HepG2 (cell line): ENCODE measurements at regions not wholly inside any gene's neighbourhood (a gene's known extent, or its start where the extent isn't known, plus 50 kb on each side); places are given as distances from the start of the nearest gene placed in this dataset.

Experiments used
- ATAC-seq: fragments of 200-7000 bp; cut with Tn5 transposase; 3 replicates; pipeline ENCODE4 v1.9.1; 2020; ENCODE audit warnings: mild to moderate bottlenecking, moderate library complexity
- BruUV-seq: library from RNA; stranded (reverse); fragments of 400-500 nt; replicated peaks from 2 replicates; lab custom pipeline; 2021; lab: Mats Ljungman, UMichigan
- CTCF ChIA-PET: fragments of 300-600 bp; formaldehyde crosslinking; extraction: SDS; loops from one replicate; lab custom pipeline; 2021; ENCODE audit warnings: low total read pairs, inconsistent platforms, low intra/inter-chr PET ratio; lab: Yijun Ruan, JAX
- POLR2A ChIA-PET: fragments of 350-600 bp; sonication (Branson Sonifier 250); formaldehyde crosslinking; loops from one replicate; lab custom pipeline; 2020; ENCODE audit warnings: antibody characterized with exemption, inconsistent platforms; lab: Yijun Ruan, JAX
- DNase-seq: peaks from one replicate; pipeline ENCODE4 v3.0.0-alpha.2; 2015; ENCODE audit warnings: low spot score
- FAIRE-seq: peaks from 3 replicates; lab custom pipeline; 2011; peaks lifted over from hg19 to GRCh38; lab: Jason Lieb, UNC
- H2AFZ ChIP-seq: one replicate; pipeline ENCODE4 v1.6.1; 2011; ENCODE audit warnings: low read length, inconsistent platforms
- H3K27ac ChIP-seq: fragments of 300-600 bp; 3 replicates; pipeline ENCODE4 v1.8.0; 2011; ENCODE audit warnings: mixed run types, mild to moderate bottlenecking, mixed read lengths, low read length, inconsistent platforms; ENCODE audit not compliant: insufficient read depth; ENCODE audit errors: extremely low read length
- H3K27me3 ChIP-seq, 2 experiments: fragments of 200-600 bp in 1 of 2; 2 replicates in 1 of 2; 3 replicates in 1 of 2; pipeline versions ENCODE4 v1.6.0 to v1.8.0; 2011; ENCODE audit warnings: low read length in 2 of 2, mild to moderate bottlenecking in 2 of 2, moderate library complexity in 2 of 2, inconsistent platforms in 1 of 2; ENCODE audit not compliant: insufficient read depth in 2 of 2, control insufficient read depth in 1 of 2
- H3K36me3 ChIP-seq, 2 experiments: fragments of 200-600 bp in 1 of 2; replicated peaks in 1 of 2; 2 replicates in 1 of 2; 3 replicates in 1 of 2; pipeline versions ENCODE4 v1.5.1 to v1.8.0; 2011; ENCODE audit warnings: low read length in 2 of 2, inconsistent platforms in 1 of 2; ENCODE audit not compliant: insufficient read depth in 2 of 2, control insufficient read depth in 1 of 2
- H3K4me1 ChIP-seq: 2 replicates; pipeline ENCODE4 v1.5.1; 2012; ENCODE audit warnings: low read length, inconsistent platforms; ENCODE audit not compliant: insufficient read depth
- H3K4me2 ChIP-seq: 2 replicates; pipeline ENCODE4 v1.6.0; 2011; ENCODE audit warnings: low read depth, low read length, inconsistent platforms
- H3K4me3 ChIP-seq, 3 experiments: fragments of 200-600 bp in 1 of 3; sonication (generic), shearing (Covaris generic) in 1 of 3; replicated peaks in 1 of 3; 2 replicates each; pipeline ENCODE4 v1.5.1; 2011 to 2016; ENCODE audit warnings: low read length in 3 of 3, inconsistent platforms in 2 of 3, low read depth in 2 of 3, mild to moderate bottlenecking in 2 of 3, control low read depth in 1 of 3, mixed read lengths in 1 of 3; ENCODE audit not compliant: insufficient read depth in 1 of 3
- H3K79me2 ChIP-seq: one replicate; pipeline ENCODE4 v1.6.1; 2011; ENCODE audit warnings: low read length, inconsistent platforms; ENCODE audit not compliant: insufficient read depth
- H3K9ac ChIP-seq: 2 replicates; pipeline ENCODE4 v1.6.0; 2011; ENCODE audit warnings: mild to moderate bottlenecking, low read depth, low read length, inconsistent platforms; ENCODE audit not compliant: insufficient read depth
- H3K9me3 ChIP-seq: 2 replicates; pipeline ENCODE4 v1.5.1; 2012; ENCODE audit warnings: mild to moderate bottlenecking, low read length
- H4K20me1 ChIP-seq: 2 replicates; pipeline ENCODE4 v1.6.0; 2011; ENCODE audit warnings: inconsistent platforms, mild to moderate bottlenecking, low read length, moderate library complexity; ENCODE audit not compliant: insufficient read depth
- EED ChIP-seq: sonication (generic); formaldehyde crosslinking; IDR thresholded peaks from 2 replicates; pipeline ENCODE4 v1.5.0; 2020; ENCODE audit warnings: mild to moderate bottlenecking, missing genetic modification reagents
- PLRG1 ChIP-seq: fragments of 450-650 bp; conservative IDR thresholded peaks from 2 replicates; pipeline ENCODE4 v1.6.1; 2016
- POLR2A ChIP-seq, 2 experiments: IDR thresholded peaks; 2 replicates each; pipeline ENCODE4 v1.6.1; 2011; ENCODE audit warnings: low read depth in 2 of 2, low read length in 2 of 2, mild to moderate bottlenecking in 1 of 2, moderate library complexity in 1 of 2; ENCODE audit not compliant: insufficient read depth in 1 of 2
- SKI ChIP-seq: fragments of 450-650 bp; IDR thresholded peaks from one replicate; pipeline ENCODE4 v1.6.1; 2018; ENCODE audit warnings: mild to moderate bottlenecking; ENCODE audit not compliant: partially characterized antibody
- TP53 ChIP-seq: sonication (generic); formaldehyde crosslinking; conservative IDR thresholded peaks from 2 replicates; pipeline ENCODE4 v1.4.0; 2020; ENCODE audit warnings: missing genetic modification reagents
- ZBTB4 ChIP-seq: sonication (generic); formaldehyde crosslinking; IDR thresholded peaks from 2 replicates; pipeline ENCODE4 v1.4.0; 2020; ENCODE audit warnings: missing genetic modification reagents, mild to moderate bottlenecking, borderline replicate concordance
- ZNF619 ChIP-seq: sonication (generic); formaldehyde crosslinking; IDR thresholded peaks from 2 replicates; pipeline ENCODE4 v1.4.0; 2020; ENCODE audit warnings: mild to moderate bottlenecking, missing genetic modification reagents
- ZNF644 ChIP-seq: IDR thresholded peaks from 2 replicates; pipeline ENCODE4 v1.6.1; 2016; ENCODE audit warnings: low read depth
- ZNF777 ChIP-seq: sonication (generic); formaldehyde crosslinking; IDR thresholded peaks from 2 replicates; pipeline ENCODE4 v1.4.0; 2020; ENCODE audit warnings: missing genetic modification reagents
- WGBS: methylation state at CpG from one replicate; pipeline ENCODE4 v1.1.6; 2017; ENCODE audit warnings: low lambda C conversion rate; 5-methylcytosine and 5-hydroxymethylcytosine counted together
- in situ Hi-C: cut with HindIII; loops from 2 replicates; pipeline ENCODE4 v1.10.0; 2017; ENCODE audit warnings: low pct_unique_long_range_greater_than_20kb; ENCODE audit not compliant: extremely low pct_ligation_motif_present
- intact Hi-C: fragments of 100-400 bp; cut with micrococcal nuclease; formaldehyde crosslinking; loops from one replicate; pipeline ENCODE4 v1.10.0; 2022; ENCODE audit not compliant: unreplicated experiment

- ChIA-PET POLR2A (interaction anchor here (1.2 to 2.3 kb wide), 6 partner anchors 9 to 42 kb away, joined by 3 to 9 read pairs (median 3); no protein-coding TSS in a partner anchor), CTCF (no interaction called here)
- no peak for TF ChIP-seq ZNF619 (CRISPR knock-in tag)
- no peak for TF ChIP-seq SKI
- TF ChIP-seq ZNF644, result no peak
- TF ChIP-seq PLRG1, result no peak
- no peak for TF ChIP-seq POLR2A (IDR thresholded peaks at IDR 0.05; ENCODE audit: insufficient read depth in 1 of 2, low read depth in 2 of 2, low read length in 2 of 2)
- no peak for TF ChIP-seq ZNF777 (CRISPR knock-in tag)
- no peak for TF ChIP-seq TP53 (CRISPR knock-in tag)
- TF ChIP-seq EED (CRISPR knock-in tag), result no peak
- no peak for TF ChIP-seq ZBTB4 (CRISPR knock-in tag)
- Histone ChIP-seq H3K4me2 (no peak overlapping the region), H3K9me3 (no peaks in the 10 kb centered on the region), H3K4me1 (peaks cover 88% of the 10 kb centered on the region), H4K20me1 (no peaks in the 10 kb centered on the region), H3K27ac (no peak overlapping the region), H3K4me3 (no peak overlapping the region), H3K36me3 (no peaks in the 10 kb centered on the region), H3K9ac (no peak overlapping the region), H3K27me3 (peaks cover 0 to 13% of the 10 kb centered on the region in 2 experiments; a peak in 2 of 5 replicates), H2AFZ (no peak overlapping the region), H3K79me2 (no peaks in the 10 kb centered on the region)
- ATAC-seq (no peak), FAIRE-seq (no peak), DNase-seq (no peak)
- in situ Hi-C loops, result no loop called here
- 53% methylated on average over 6 of the region's 6 CpGs for WGBS
- BruUV-seq, result no TSS peak
- intact Hi-C loops, result no loop called here
These were observed 157.5 kb downstream of the CEBPB start for GRCh38 chr20:50348096-50348495.
